ENCODE measurements at regions not wholly inside any gene's neighbourhood (a gene's known extent, or its start where the extent isn't known, plus 50 kb on each side); places are given as distances from the start of the nearest gene placed in this dataset.
A peak's percentile ranks its signal among the peaks of the same experiment; 100 is the strongest.

- Mint-ChIP-seq H3K9me3 (peaks cover 0 to 8% (median 5%) of the 10 kb centered on the region in 7 donors), H3K27me3 (ENCODE audit: low read depth in 3 of 3) (peaks cover 6 to 12% (median 6%) of the 10 kb centered on the region in 3 donors), H3K4me1 (no peaks in the 10 kb centered on the region), H3K27ac (peak overlapping the region in 1 of 7 donors; percentile 75), H3K4me3 (no peak overlapping the region), H3K36me3 (no peaks in the 10 kb centered on the region)
- Histone ChIP-seq H3K4me2 (replicated peaks; ENCODE audit: extremely low read depth, low read length, poor library complexity, severe bottlenecking) (no peak overlapping the region), H3K79me2 (ENCODE audit: insufficient read depth, low read length) (no peaks in the 10 kb centered on the region), H3K27ac (ENCODE audit: low read depth in 1 of 2, low read length in 2 of 2) (no peak overlapping the region), H3K9me3 (replicated peaks in 1 of 2; ENCODE audit: control insufficient read depth in 1 of 2, insufficient read depth in 1 of 2, low read length in 2 of 2) (peaks cover 0 to 2% of the 10 kb centered on the region in 2 donors), H3K27me3 (ENCODE audit: control insufficient read depth in 2 of 2, insufficient read depth in 2 of 2, low read length in 2 of 2) (no peaks in the 10 kb centered on the region), H3K4me1 (ENCODE audit: control insufficient read depth in 1 of 2, insufficient read depth in 2 of 2, low read length in 2 of 2) (no peaks in the 10 kb centered on the region), H3K4me3 (replicated peaks in 1 of 3; ENCODE audit: low read depth in 2 of 3, low read length in 3 of 3) (no peak overlapping the region), H4K20me1 (ENCODE audit: insufficient read depth, low read length) (no peaks in the 10 kb centered on the region), H2AFZ (ENCODE audit: insufficient read depth, low read depth, low read length, poor library complexity, severe bottlenecking) (no peak overlapping the region), H3K9ac (ENCODE audit: insufficient read depth, low read length, poor library complexity, severe bottlenecking) (no peak overlapping the region), H3K36me3 (replicated peaks in 1 of 2; ENCODE audit: control insufficient read depth in 1 of 2, insufficient read depth in 2 of 2, low read length in 2 of 2) (no peaks in the 10 kb centered on the region)
- 100% methylated on average over 1 of the region's 2 CpGs for WGBS (ENCODE audit: insufficient coverage)
- no peak for DNase-seq
- intact Hi-C loops (cut with micrococcal nuclease): no loop called here
- TF ChIP-seq CTCF (IDR thresholded peaks at IDR 0.05): no peak
Observed at GRCh38 chr4:154029171-154029570, 240.3 kb upstream of the SFRP2 start.

GRCh38 chr4:154025110-154025509 is 236.2 kb upstream of the SFRP2 start:
- TF ChIP-seq CTCF (IDR thresholded peaks at IDR 0.05): no peak
- intact Hi-C loops (cut with micrococcal nuclease): no loop called here
- Histone ChIP-seq H3K4me3 (replicated peaks in 1 of 3; ENCODE audit: low read depth in 2 of 3, low read length in 3 of 3) (no peak overlapping the region), H3K27me3 (ENCODE audit: control insufficient read depth in 2 of 2, insufficient read depth in 2 of 2, low read length in 2 of 2) (no peaks in the 10 kb centered on the region), H3K9ac (ENCODE audit: insufficient read depth, low read length, poor library complexity, severe bottlenecking) (no peak overlapping the region), H3K27ac (ENCODE audit: low read depth in 1 of 2, low read length in 2 of 2) (no peak overlapping the region), H3K4me1 (ENCODE audit: control insufficient read depth in 1 of 2, insufficient read depth in 2 of 2, low read length in 2 of 2) (no peaks in the 10 kb centered on the region), H2AFZ (ENCODE audit: insufficient read depth, low read depth, low read length, poor library complexity, severe bottlenecking) (no peak overlapping the region), H3K4me2 (replicated peaks; ENCODE audit: extremely low read depth, low read length, poor library complexity, severe bottlenecking) (no peak overlapping the region), H3K36me3 (replicated peaks in 1 of 2; ENCODE audit: control insufficient read depth in 1 of 2, insufficient read depth in 2 of 2, low read length in 2 of 2) (no peaks in the 10 kb centered on the region), H3K79me2 (ENCODE audit: insufficient read depth, low read length) (no peaks in the 10 kb centered on the region), H3K9me3 (replicated peaks in 1 of 2; ENCODE audit: control insufficient read depth in 1 of 2, insufficient read depth in 1 of 2, low read length in 2 of 2) (no peaks in the 10 kb centered on the region), H4K20me1 (ENCODE audit: insufficient read depth, low read length) (no peaks in the 10 kb centered on the region)
- peaks cover 0 to 3% (median 0%) of the 10 kb centered on the region in 7 donors for H3K9me3 Mint-ChIP-seq
- H3K4me3 Mint-ChIP-seq: no peak overlapping the region
- H3K27ac Mint-ChIP-seq: no peak overlapping the region
- 75% methylated on average over 2 of the region's 2 CpGs for WGBS (ENCODE audit: insufficient coverage)
- no peak for DNase-seq
- no peaks in the 10 kb centered on the region for H3K4me1 Mint-ChIP-seq
- no peaks in the 10 kb centered on the region for H3K36me3 Mint-ChIP-seq
- H3K27me3 Mint-ChIP-seq (ENCODE audit: low read depth in 3 of 3): peaks cover 6 to 14% (median 8%) of the 10 kb centered on the region in 3 donors
